ENCODE measurements at regions not wholly inside any gene's neighbourhood (a gene's known extent, or its start where the extent isn't known, plus 50 kb on each side); places are given as distances from the start of the nearest gene placed in this dataset.
"Not testable (repeated sequence)": the region's sequence is repeated elsewhere in the genome, so short reads cannot be mapped to it uniquely, and the experiment has no call there.

DNA sequence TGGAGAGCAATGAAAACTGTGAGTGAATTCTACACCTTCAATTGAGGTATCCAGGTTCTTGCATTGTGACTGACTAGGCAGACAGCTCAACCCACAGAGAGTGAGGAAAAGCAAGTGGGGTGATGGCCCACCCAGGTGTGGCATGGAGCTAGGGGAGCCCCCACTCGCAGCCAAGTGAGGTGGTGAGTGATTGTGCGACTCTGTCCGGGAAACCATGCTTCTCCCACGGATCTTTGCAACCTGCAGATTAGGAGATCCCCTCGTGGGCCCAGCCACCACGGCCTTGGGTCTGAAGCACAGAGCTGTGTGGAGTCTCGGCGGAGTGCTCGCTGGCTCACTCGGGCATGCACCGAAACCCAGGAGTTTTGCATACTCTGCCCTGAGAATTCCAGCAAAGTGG is 120.1 kb downstream of the ALG10 start:
- Mint-ChIP-seq H3K4me3 (no peak overlapping the region), H3K9me3 (ENCODE audit: low read depth) (no peaks in the 10 kb centered on the region), H3K4me1 (ENCODE audit: low read depth) (no peaks in the 10 kb centered on the region), H3K36me3 (no peaks in the 10 kb centered on the region), H3K27ac (no peak overlapping the region), H3K27me3 (no peaks in the 10 kb centered on the region)

DNA sequence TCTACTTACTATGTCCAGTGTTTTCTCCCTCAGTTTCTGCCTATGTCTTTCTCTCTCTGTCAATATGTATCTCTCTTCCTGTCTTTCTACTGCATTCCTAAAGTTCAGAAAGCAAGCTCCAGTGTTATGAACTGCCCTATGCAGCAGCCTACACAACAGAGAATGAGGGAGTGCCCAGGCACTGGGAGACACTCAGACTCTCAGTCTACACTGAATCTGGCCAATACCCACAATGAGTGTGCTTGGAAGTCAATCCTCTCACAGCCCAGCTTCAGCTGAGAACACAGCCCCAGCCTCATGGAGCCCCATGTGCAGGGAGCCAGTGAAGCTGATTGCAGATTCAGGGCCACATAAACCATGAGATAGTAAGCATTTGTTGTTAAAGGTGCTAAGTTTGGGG is 128.7 kb downstream of the ALG10 start:
- Mint-ChIP-seq H3K9me3 (ENCODE audit: low read depth) (no peaks in the 10 kb centered on the region), H3K27ac (no peak overlapping the region), H3K4me3 (no peak overlapping the region), H3K27me3 (no peaks in the 10 kb centered on the region), H3K36me3 (no peaks in the 10 kb centered on the region), H3K4me1 (ENCODE audit: low read depth) (no peaks in the 10 kb centered on the region)

DNA sequence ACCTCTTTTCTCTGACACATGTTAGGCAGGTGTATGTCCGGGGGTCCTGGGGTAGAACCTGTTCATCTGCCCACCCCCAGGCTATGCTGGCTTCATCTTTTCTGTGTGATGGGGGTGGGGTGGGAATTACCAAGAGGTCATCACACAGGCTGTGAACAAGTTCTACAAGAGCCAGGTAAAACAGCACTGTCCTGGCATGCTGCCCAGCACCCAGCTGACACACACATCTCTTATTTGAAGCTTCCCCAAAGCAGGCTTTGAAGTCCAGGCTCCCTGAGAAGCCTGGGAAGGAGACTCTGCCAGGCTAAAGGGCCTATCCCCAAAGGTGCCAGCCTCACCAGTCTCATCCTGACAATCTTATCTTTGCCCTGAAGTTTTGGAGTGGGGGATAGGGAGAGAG is 141.1 kb downstream of the ALG10 start:
- Mint-ChIP-seq H3K4me3 (no peak overlapping the region), H3K9me3 (ENCODE audit: low read depth) (no peaks in the 10 kb centered on the region), H3K27ac (no peak overlapping the region), H3K4me1 (ENCODE audit: low read depth) (no peaks in the 10 kb centered on the region), H3K27me3 (no peaks in the 10 kb centered on the region), H3K36me3 (no peaks in the 10 kb centered on the region)

DNA sequence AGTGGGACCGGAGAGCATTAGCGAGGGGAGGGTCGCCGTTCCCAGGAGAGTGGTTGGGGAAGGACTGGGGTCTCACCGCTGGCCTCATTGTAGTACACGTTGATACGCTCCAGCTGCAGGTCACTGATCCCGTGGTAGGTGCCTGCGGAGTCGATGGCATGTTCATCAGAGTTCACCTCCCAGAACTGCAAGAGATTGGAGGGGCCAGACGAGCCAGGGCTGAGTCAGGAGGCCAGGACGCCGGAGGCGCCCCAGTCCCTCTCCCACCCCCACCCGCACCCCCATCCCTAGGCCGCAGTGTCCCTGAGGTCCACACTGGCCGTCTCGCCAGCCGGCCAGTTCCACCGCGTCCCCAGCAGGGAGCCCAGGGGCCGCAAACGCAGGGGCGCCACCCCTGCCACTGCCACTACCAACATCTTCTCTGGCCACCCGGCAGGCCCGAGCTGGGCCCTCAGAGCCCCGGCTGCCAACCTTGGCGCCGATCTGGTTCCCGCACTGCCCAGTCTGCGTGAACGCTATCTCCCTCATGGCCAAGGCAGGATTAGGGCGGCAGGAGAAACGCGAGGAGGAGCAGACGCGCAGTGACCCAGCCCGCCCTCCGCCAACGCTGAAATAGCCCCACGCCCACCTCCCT is 144.2 kb downstream of the ALG10 start:
- H3K27ac Mint-ChIP-seq, result no peak overlapping the region
- no peaks in the 10 kb centered on the region for H3K9me3 Mint-ChIP-seq (ENCODE audit: low read depth)
- no peaks in the 10 kb centered on the region for H3K36me3 Mint-ChIP-seq
- no peaks in the 10 kb centered on the region for H3K27me3 Mint-ChIP-seq
- H3K4me1 Mint-ChIP-seq (ENCODE audit: low read depth), result no peaks in the 10 kb centered on the region
- H3K4me3 Mint-ChIP-seq, result no peak overlapping the region

DNA sequence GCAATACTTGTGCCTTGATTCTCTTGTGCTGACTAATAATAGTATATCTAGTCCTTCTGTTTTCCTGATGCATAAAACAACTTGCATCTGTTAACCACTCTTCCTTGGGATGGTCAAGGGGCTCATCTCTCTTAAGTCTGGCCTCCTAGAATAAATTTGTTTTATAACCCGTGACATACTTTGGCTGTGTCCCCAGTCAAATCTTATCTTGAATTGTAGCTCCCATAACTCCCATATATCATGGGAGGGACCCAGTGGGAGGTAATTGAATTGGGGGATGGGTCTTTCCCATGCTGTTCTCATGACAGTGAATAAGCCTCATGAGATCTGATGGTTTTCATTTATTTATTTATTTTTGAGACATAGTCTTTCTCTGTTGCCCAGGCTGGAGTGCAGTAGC is 146.2 kb downstream of the ALG10 start:
- not testable (repeated sequence) for H3K4me3 Mint-ChIP-seq; H3K4me1 Mint-ChIP-seq (ENCODE audit: low read depth); H3K36me3 Mint-ChIP-seq; H3K27me3 Mint-ChIP-seq; H3K9me3 Mint-ChIP-seq (ENCODE audit: low read depth); H3K27ac Mint-ChIP-seq

DNA sequence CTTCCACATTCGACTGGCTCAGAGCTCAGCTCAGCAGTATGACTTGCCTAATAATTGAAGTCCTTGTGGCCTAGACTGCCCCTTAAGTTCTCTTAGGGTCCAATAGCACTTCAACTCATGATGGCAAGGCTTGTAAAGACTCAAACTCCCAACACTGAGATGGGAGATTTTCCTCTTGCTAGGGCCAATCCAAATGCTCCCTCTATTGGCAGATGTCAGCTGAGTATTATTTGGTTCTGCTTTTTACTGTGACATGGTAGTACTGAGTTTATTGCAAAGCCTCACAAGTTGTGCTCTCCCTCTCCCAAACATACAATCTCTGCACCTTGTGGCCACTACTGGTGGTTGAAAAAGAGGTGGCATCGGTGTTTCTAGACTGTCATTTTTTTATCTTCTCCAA is 164.2 kb downstream of the ALG10 start:
- H3K9me3 Mint-ChIP-seq (ENCODE audit: low read depth), result no peaks in the 10 kb centered on the region
- no peak overlapping the region for H3K4me3 Mint-ChIP-seq
- H3K27me3 Mint-ChIP-seq, result no peaks in the 10 kb centered on the region
- no peaks in the 10 kb centered on the region for H3K36me3 Mint-ChIP-seq
- H3K4me1 Mint-ChIP-seq (ENCODE audit: low read depth), result no peaks in the 10 kb centered on the region
- H3K27ac Mint-ChIP-seq, result no peak overlapping the region

DNA sequence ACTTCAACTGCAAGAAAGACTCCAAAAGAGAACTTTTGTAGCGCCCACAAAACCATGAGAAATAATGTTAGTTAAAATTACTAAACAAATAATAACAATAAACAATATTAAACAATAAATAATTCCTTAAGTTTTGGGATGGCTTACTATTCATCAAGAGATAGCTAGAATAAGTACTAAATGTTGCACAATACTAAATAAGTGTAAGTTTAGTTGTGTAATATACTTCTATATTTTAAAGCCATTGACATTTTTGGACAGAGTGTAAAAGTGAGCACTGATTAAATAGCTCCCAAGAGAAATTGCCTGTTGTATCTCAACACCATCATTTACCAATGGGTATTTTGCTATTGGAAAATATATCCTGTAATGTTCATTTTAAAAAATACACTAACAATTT is 166.7 kb downstream of the ALG10 start:
- Mint-ChIP-seq H3K4me3 (no peak overlapping the region), H3K27ac (no peak overlapping the region), H3K4me1 (ENCODE audit: low read depth) (no peaks in the 10 kb centered on the region), H3K36me3 (no peaks in the 10 kb centered on the region), H3K27me3 (no peaks in the 10 kb centered on the region), H3K9me3 (ENCODE audit: low read depth) (no peaks in the 10 kb centered on the region)

DNA sequence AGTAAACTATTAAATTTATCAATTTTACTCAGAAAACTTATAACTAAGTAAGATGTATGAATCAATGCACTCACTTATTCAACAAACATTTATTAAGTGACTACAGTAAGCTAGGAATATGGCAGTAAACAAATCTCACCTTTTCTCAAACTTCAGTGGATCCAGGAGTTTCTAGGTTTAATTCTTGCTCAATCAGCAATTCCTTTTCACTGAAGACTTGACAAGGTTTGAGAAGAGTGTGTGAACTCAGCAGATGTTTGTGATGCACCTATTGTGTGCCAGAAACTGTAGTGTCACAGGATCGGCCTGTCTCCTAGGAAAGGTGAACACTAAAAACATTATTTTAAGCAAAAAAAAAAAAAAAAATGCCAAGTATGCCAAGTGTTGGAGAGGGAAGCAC is 167.8 kb downstream of the ALG10 start:
- Mint-ChIP-seq H3K27me3 (no peaks in the 10 kb centered on the region), H3K9me3 (ENCODE audit: low read depth) (no peaks in the 10 kb centered on the region)

DNA sequence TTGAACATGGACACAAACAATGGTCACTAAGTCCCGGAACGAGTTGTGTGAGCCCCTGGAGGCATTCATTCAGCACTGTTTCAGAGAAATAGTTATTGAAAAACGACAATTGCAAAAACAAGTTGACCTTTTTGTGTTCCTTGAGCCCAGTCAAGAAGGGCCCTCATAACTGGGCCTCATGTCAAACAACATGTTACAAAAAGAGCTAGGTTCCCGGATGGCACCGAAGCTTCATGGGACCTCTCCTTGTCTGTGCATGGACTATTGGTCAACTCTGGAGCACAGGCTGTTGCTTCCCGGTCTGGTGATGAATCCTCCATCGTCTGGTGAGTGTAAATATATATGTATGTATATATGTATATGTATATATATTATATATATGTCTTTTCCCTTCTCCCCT is 176.6 kb downstream of the ALG10 start:
- H3K36me3 Mint-ChIP-seq, result peaks cover 3% of the 10 kb centered on the region
- H3K4me3 Mint-ChIP-seq, result no peak overlapping the region
- no peaks in the 10 kb centered on the region for H3K27me3 Mint-ChIP-seq
- H3K9me3 Mint-ChIP-seq (ENCODE audit: low read depth), result no peaks in the 10 kb centered on the region
- H3K27ac Mint-ChIP-seq, result no peak overlapping the region
- H3K4me1 Mint-ChIP-seq (ENCODE audit: low read depth), result no peaks in the 10 kb centered on the region

More for the DNA sequence above, 167.8 kb downstream of the ALG10 start:
- no peak overlapping the region for H3K4me3 Mint-ChIP-seq
- H3K4me1 Mint-ChIP-seq (ENCODE audit: low read depth), result no peaks in the 10 kb centered on the region
- no peaks in the 10 kb centered on the region for H3K36me3 Mint-ChIP-seq
- H3K27ac Mint-ChIP-seq, result no peak overlapping the region

DNA sequence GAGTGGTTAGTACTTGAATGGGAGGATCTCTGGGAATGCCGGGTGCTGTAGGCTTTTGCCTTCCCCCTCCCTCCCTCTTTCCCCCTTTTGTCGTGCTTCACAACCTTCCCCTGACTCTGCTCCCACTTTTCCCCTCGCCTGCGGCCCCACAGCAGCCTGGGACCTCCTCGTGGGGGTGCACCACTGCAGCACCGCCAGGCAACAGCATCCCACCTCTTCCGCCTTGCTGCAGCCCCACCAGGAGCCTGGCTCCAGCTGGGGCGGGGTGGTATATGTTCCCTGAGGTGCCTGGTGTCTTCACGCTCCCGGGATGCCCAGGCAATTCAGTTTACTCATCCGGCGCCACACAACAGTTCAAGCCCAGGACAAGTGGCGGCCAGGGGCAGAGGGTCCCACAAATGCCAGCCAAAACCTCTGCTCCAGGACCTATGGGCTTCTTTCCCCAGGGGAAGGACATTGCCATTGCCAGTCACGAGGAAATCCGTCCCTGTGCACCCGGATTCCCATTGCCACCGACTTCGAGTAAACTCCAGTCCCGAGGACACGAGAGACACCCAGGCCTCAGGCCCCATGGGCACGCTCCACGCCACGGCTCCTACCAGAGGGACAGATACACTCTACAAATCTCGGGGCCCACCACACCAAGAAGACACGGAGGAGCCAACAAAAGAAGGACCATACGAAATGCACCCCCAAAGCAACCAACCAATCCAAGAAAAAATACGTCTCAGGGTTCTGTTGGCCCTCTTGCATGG is 181.7 kb downstream of the ALG10 start:
- peaks cover 2% of the 10 kb centered on the region for H3K36me3 Mint-ChIP-seq
- no peaks in the 10 kb centered on the region for H3K4me1 Mint-ChIP-seq (ENCODE audit: low read depth)
- H3K9me3 Mint-ChIP-seq (ENCODE audit: low read depth), result no peaks in the 10 kb centered on the region
- H3K27ac Mint-ChIP-seq, result no peak overlapping the region
- no peak overlapping the region for H3K4me3 Mint-ChIP-seq
- H3K27me3 Mint-ChIP-seq, result no peaks in the 10 kb centered on the region

DNA sequence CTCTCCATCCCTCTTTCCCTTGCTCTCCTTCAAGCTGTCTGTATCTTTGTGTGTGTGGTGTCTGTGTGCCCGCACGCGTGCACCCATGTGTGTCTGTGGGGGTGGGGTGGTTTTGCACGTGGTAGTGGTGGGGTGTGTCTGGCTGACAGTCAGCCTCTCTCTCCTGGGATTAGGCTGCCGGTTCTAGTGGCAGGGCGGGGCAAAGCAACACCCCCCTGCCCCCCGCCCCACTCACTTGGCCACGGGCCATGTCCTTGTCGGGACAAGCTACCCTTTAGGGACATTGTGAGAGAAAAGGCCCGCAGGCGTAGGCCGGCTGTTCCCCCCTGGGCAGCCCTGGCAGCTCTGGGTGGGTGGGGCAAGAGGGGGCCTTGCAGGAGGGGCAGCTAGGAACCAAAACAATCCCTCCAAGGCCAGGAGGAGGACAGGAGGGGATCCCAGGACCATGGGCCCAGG is 182.6 kb downstream of the ALG10 start:
- H3K36me3 Mint-ChIP-seq, result peaks cover 2% of the 10 kb centered on the region
- no peaks in the 10 kb centered on the region for H3K9me3 Mint-ChIP-seq (ENCODE audit: low read depth)
- no peak overlapping the region for H3K27ac Mint-ChIP-seq
- H3K4me1 Mint-ChIP-seq (ENCODE audit: low read depth), result no peaks in the 10 kb centered on the region
- no peaks in the 10 kb centered on the region for H3K27me3 Mint-ChIP-seq
- no peak overlapping the region for H3K4me3 Mint-ChIP-seq

DNA sequence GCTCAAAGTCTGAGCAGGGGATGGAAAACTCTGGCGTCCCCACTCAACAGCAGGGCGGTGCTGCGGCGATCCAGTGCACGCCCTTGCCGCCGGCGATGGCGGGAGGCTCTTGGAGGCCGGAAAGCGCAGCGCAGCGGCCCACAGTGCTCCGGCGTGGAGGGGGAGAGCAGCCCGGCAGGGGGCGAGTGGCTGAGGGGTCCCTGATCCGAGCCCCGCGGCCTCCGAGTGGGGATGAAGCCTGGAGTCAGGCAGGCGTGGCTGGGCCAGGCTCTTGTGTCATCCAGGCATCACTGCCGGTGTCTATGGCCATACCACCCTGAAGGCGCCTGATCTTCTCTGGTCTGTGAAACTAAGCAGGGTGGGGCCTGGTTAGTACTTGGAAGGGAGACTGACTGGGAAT is 183.1 kb downstream of the ALG10 start:
- H3K4me1 Mint-ChIP-seq (ENCODE audit: low read depth), result no peaks in the 10 kb centered on the region
- H3K9me3 Mint-ChIP-seq (ENCODE audit: low read depth), result no peaks in the 10 kb centered on the region
- no peak overlapping the region for H3K4me3 Mint-ChIP-seq
- peaks cover 2% of the 10 kb centered on the region for H3K36me3 Mint-ChIP-seq
- no peak overlapping the region for H3K27ac Mint-ChIP-seq
- no peaks in the 10 kb centered on the region for H3K27me3 Mint-ChIP-seq

DNA sequence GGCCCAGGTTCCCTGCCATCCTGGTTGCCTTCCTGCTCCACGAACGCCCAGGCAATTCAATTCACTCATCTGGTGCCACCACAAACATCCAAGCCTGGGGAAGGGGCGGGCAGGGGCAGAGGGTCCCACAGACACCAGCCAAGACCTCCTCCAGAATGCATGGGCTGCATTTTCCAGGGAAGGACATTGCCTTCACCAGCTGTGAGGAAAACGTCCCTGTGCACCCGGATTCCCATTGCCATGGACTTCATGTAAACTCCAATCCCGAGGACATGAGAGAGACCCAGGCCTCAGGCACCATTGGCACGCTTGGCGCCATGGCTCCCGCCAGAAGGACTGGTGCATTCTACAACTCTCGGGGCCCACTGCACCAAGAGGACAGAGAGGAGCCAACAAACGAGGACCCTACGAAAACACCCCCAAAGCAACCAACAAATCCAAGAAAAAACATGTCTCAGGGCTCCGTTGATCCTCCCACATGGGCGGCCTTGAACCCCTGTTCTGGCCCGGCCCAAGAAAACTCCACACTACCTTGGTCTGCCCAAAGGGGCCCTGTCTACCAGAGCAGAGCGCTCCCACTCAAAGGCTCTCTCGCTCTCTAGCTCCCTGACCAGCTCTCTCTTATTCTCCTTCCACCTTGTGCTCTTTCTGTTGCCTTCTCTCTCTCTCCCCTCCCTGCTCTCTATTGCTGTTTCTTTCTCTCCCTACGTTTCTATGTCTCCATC is 183.9 kb downstream of the ALG10 start:
- Mint-ChIP-seq H3K27ac (no peak overlapping the region), H3K36me3 (peaks cover 2% of the 10 kb centered on the region), H3K27me3 (no peaks in the 10 kb centered on the region), H3K4me3 (no peak overlapping the region), H3K4me1 (ENCODE audit: low read depth) (no peaks in the 10 kb centered on the region), H3K9me3 (ENCODE audit: low read depth) (no peaks in the 10 kb centered on the region)

DNA sequence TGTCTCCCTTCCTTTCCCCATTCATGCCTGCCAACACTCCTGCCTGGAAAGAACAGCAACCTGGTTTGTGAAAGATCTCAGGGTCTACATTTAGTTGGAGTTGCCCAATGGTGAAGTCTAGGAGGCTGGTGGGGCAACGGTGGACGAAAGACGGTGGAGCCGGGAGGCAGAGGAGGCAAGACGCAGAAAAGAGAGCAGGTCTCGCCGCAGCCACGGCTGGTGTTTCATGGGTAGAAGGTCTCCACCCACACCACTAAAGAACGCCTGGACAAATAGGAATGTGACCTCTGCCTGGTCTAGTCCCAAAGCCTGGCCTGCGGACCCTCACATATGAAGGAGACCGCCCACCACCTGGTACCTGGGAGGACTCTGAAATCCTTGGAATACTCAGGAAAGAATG is 185.6 kb downstream of the ALG10 start:
- Mint-ChIP-seq H3K9me3 (ENCODE audit: low read depth) (no peaks in the 10 kb centered on the region), H3K27me3 (no peaks in the 10 kb centered on the region), H3K36me3 (peaks cover 2% of the 10 kb centered on the region), H3K4me3 (no peak overlapping the region), H3K27ac (no peak overlapping the region), H3K4me1 (ENCODE audit: low read depth) (no peaks in the 10 kb centered on the region)
